Thyroid gland (tissue), 4 donors: ENCODE measurements at regions not wholly inside any gene's neighbourhood (a gene's known extent, or its start where the extent isn't known, plus 50 kb on each side); places are given as distances from the start of the nearest gene placed in this dataset.

ENCODE experiments used
- POLR2A ChIP-seq, 2 donors: fragments of 450-650 bp; IDR thresholded peaks; one replicate each; pipeline ENCODE4 v1.6.1; 2017; ENCODE audit warnings: antibody characterized with exemption in 2 of 2, mild to moderate bottlenecking in 2 of 2, moderate library complexity in 1 of 2
- TF ChIP-seq, protein P1 (sequence below), 6 experiments: fragments of 200-600 bp in 3 of 6; fragments of 450-650 bp in 3 of 6; sonication (generic) in 3 of 6; IDR thresholded peaks; one replicate each; pipeline ENCODE4 v1.5.1; 2016 to 2019; ENCODE audit warnings: antibody characterized with exemption in 6 of 6, mild to moderate bottlenecking in 2 of 6, inconsistent platforms in 1 of 6, moderate library complexity in 1 of 6

DNA sequence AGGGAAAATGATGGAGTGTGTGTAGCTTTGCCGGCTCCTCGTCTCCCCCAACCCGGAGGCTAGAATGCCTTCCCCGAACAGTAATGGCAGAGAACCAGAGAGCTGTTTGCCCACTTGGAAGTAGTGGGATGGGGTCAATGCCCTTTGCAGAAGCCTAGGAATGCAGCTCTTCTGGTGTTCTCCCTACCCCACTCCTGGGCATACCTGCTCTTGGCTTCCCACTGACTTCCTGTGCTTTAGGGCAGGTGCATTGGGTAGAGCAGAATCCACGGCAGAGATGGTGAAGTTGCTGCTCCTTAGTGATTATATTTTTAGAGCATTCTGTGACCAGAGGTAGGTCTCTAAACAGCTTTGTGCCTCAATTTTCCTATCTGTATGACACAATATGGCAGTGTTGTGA lies 134.6 kb downstream of the BOD1 start:
- no peak for TF ChIP-seq POLR2A (IDR thresholded peaks at IDR 0.05)
- TF ChIP-seq, protein P1, sequence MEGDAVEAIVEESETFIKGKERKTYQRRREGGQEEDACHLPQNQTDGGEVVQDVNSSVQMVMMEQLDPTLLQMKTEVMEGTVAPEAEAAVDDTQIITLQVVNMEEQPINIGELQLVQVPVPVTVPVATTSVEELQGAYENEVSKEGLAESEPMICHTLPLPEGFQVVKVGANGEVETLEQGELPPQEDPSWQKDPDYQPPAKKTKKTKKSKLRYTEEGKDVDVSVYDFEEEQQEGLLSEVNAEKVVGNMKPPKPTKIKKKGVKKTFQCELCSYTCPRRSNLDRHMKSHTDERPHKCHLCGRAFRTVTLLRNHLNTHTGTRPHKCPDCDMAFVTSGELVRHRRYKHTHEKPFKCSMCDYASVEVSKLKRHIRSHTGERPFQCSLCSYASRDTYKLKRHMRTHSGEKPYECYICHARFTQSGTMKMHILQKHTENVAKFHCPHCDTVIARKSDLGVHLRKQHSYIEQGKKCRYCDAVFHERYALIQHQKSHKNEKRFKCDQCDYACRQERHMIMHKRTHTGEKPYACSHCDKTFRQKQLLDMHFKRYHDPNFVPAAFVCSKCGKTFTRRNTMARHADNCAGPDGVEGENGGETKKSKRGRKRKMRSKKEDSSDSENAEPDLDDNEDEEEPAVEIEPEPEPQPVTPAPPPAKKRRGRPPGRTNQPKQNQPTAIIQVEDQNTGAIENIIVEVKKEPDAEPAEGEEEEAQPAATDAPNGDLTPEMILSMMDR (IDR thresholded peaks at IDR 0.05), result no peak
